Stomach (tissue), 4 donors: ENCODE measurements at regions not wholly inside any gene's neighbourhood (a gene's known extent, or its start where the extent isn't known, plus 50 kb on each side); places are given as distances from the start of the nearest gene placed in this dataset.

Experiments used
- CTCF ChIP-seq, 7 experiments: fragments of 450-650 bp in 4 of 7; fragments of 200-600 bp in 3 of 7; sonication (generic) in 3 of 7; IDR thresholded peaks; one replicate each; pipeline ENCODE4 v1.5.1; 2016 to 2019; ENCODE audit warnings: antibody characterized with exemption in 7 of 7, control low read depth in 2 of 7, mild to moderate bottlenecking in 1 of 7
- EP300 ChIP-seq: sonication (generic); formaldehyde crosslinking; IDR thresholded peaks from one replicate; pipeline ENCODE4 v1.6.1; 2017; ENCODE audit warnings: antibody characterized with exemption
- POLR2A ChIP-seq, 4 donors: fragments of 450-650 bp; IDR thresholded peaks; one replicate each; pipeline ENCODE4 v1.6.1; 2016; ENCODE audit warnings: antibody characterized with exemption in 4 of 4, control low read depth in 2 of 4, mild to moderate bottlenecking in 1 of 4, moderate library complexity in 1 of 4

- TF ChIP-seq CTCF (IDR thresholded peaks at IDR 0.05) (no peak), EP300 (no peak), POLR2A (IDR thresholded peaks at IDR 0.05) (no peak)
Observed at GRCh38 chr10:108450280-108450679, 1285.8 kb upstream of the SORCS1 start.
